ENCODE measurements at regions not wholly inside any gene's neighbourhood (a gene's known extent, or its start where the extent isn't known, plus 50 kb on each side); places are given as distances from the start of the nearest gene placed in this dataset.

GRCh38 chr13:110779022-110779421 lies 65.5 kb downstream of the ING1 start:
- TF ChIP-seq POLR2A (IDR thresholded peaks at IDR 0.05) (no peak), EP300 (IDR thresholded peaks at IDR 0.05) (no peak)
- TF ChIP-seq, protein P1, sequence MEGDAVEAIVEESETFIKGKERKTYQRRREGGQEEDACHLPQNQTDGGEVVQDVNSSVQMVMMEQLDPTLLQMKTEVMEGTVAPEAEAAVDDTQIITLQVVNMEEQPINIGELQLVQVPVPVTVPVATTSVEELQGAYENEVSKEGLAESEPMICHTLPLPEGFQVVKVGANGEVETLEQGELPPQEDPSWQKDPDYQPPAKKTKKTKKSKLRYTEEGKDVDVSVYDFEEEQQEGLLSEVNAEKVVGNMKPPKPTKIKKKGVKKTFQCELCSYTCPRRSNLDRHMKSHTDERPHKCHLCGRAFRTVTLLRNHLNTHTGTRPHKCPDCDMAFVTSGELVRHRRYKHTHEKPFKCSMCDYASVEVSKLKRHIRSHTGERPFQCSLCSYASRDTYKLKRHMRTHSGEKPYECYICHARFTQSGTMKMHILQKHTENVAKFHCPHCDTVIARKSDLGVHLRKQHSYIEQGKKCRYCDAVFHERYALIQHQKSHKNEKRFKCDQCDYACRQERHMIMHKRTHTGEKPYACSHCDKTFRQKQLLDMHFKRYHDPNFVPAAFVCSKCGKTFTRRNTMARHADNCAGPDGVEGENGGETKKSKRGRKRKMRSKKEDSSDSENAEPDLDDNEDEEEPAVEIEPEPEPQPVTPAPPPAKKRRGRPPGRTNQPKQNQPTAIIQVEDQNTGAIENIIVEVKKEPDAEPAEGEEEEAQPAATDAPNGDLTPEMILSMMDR (IDR thresholded peaks at IDR 0.05), result no peak
- WGBS, 2 donors, result 61 to 64% methylated on average over 3 of the region's 3 CpGs
- Histone ChIP-seq H3K27ac (no peak overlapping the region), H3K36me3 (no peaks in the 10 kb centered on the region), H3K4me3 (no peak overlapping the region), H3K27me3 (no peaks in the 10 kb centered on the region), H3K4me1 (no peaks in the 10 kb centered on the region), H3K9me3 (peaks cover 0 to 5% (median 0%) of the 10 kb centered on the region in 4 donors)
- DNase-seq (ENCODE audit: low spot score in 2 of 2), result no peak

DNA sequence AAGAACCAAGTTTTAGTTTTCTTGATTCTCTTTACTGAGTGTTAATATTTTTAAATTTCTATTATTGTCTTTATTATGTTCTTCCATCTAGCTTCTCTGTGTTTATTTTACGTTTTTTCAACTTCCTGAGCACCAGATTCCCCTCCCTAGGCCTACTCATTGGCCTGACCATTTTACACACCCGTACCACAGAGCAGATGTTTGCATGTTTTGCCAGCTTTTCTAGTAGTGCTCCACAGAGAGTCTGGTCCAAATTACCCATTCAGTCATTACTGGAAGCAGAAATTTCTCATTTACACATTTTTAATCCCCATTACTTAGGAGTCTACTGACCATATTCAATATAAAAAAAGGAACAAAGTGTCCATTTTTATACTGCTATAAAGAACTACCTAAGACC lies 66.9 kb downstream of the ING1 start:
- Histone ChIP-seq H3K27ac (no peak overlapping the region), H3K27me3 (no peaks in the 10 kb centered on the region), H3K36me3 (no peaks in the 10 kb centered on the region), H3K4me1 (no peaks in the 10 kb centered on the region), H3K9me3 (peaks cover 0 to 5% (median 0%) of the 10 kb centered on the region in 4 donors), H3K4me3 (no peak overlapping the region)
- 46 to 47% methylated on average over 2 of the region's 2 CpGs for WGBS, 2 donors
- no peak for DNase-seq (ENCODE audit: low spot score in 2 of 2)
- TF ChIP-seq, protein P1 (IDR thresholded peaks at IDR 0.05), result no peak
- TF ChIP-seq EP300 (IDR thresholded peaks at IDR 0.05) (no peak), POLR2A (IDR thresholded peaks at IDR 0.05) (no peak)

DNA sequence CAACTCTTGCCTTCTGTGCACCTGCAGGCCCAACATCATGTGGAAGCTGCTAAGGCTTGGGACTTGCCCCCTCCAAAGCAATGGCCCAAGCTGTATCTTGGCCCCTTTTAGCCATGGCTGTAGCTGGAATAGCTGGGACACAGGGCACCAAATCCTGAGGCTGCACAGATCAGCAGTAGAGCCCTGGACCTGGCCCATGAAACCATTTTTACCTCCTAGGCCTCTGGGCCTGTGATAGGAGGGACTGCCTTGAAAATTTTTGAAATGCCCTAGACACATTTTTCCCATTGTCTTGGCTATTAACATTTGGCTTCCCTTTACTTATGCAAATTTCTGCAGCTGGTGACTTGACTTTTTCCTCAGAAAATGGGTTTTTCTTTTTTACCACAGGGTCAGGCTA lies 68.7 kb downstream of the ING1 start:
- peaks cover 0 to 5% (median 0%) of the 10 kb centered on the region in 4 donors for H3K9me3 ChIP-seq
- no peaks in the 10 kb centered on the region for H3K27me3 ChIP-seq
- TF ChIP-seq, protein P1 (IDR thresholded peaks at IDR 0.05), result no peak
- no peak for TF ChIP-seq EP300 (IDR thresholded peaks at IDR 0.05)
- no peak for TF ChIP-seq POLR2A (IDR thresholded peaks at IDR 0.05)
- H3K4me1 ChIP-seq, result no peaks in the 10 kb centered on the region
- H3K27ac ChIP-seq, result no peak overlapping the region
- no peaks in the 10 kb centered on the region for H3K36me3 ChIP-seq
- H3K4me3 ChIP-seq, result no peak overlapping the region
- DNase-seq (ENCODE audit: low spot score in 2 of 2), result no peak

DNA sequence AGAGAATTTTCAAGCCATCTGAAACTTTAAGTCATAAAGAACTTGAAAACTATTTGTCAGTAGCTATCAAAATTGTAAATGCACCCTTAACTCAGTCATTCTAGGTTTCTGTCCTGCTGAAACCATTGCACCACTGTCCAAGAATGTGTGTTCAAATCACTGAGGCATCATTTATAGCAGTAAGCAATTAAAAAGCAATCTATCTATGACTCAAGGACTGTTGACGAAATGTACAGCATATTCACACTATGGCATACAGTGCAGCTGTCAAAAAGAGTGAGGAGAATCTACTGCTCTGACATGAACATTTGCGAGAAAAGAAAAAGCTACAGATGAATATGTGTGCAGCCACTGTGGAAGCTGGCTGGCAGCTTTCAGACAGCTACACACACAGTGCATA lies 71.2 kb downstream of the ING1 start:
- no peak overlapping the region for H3K27ac ChIP-seq
- no peak for TF ChIP-seq EP300 (IDR thresholded peaks at IDR 0.05)
- TF ChIP-seq POLR2A (IDR thresholded peaks at IDR 0.05), result no peak
- TF ChIP-seq, protein P1 (IDR thresholded peaks at IDR 0.05), result no peak
- no peaks in the 10 kb centered on the region for H3K4me1 ChIP-seq
- no peaks in the 10 kb centered on the region for H3K27me3 ChIP-seq
- no peaks in the 10 kb centered on the region for H3K36me3 ChIP-seq
- no peak overlapping the region for H3K4me3 ChIP-seq
- WGBS, 2 donors, result 80 to 88% methylated on average over 2 of the region's 2 CpGs
- DNase-seq (ENCODE audit: low spot score in 2 of 2), result no peak
- peaks cover 0 to 5% (median 0%) of the 10 kb centered on the region in 4 donors for H3K9me3 ChIP-seq

DNA sequence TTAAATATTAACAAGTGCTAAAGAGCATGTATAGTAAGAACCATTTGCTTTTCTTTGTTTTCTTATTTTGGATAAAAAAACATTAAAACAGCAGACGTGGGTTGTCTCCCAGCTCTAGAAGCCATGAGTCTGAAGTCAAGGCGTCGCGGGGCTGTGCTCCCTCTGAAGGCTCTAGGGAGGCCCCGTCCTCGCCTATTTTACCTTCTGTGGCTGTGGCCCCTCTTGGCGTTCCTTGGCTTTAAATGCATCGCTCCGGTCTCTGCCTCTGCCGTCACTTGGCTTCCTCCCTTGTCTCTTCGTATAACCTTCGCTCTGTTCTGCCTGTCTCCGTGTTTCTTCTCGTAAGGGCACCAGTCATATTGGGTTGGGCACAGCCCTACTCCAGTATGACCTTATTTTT lies 75.3 kb downstream of the ING1 start:
- 90 to 94% methylated on average over 14 of the region's 14 CpGs for WGBS, 2 donors
- Histone ChIP-seq H3K9me3 (peaks cover 0 to 36% (median 7%) of the 10 kb centered on the region in 4 donors), H3K27me3 (no peaks in the 10 kb centered on the region), H3K27ac (no peak overlapping the region), H3K36me3 (no peaks in the 10 kb centered on the region), H3K4me3 (no peak overlapping the region), H3K4me1 (no peaks in the 10 kb centered on the region)
- no peak for DNase-seq (ENCODE audit: low spot score in 2 of 2)
- TF ChIP-seq, protein P1 (IDR thresholded peaks at IDR 0.05), result no peak

Data from tibial nerve (tissue), 4 donors.